SJSA1 (cell line): ENCODE measurements at regions not wholly inside any gene's neighbourhood (a gene's known extent, or its start where the extent isn't known, plus 50 kb on each side); places are given as distances from the start of the nearest gene placed in this dataset.
"Not testable (repeated sequence)": the region's sequence is repeated elsewhere in the genome, so short reads cannot be mapped to it uniquely, and the experiment has no call there.

Experiments used
- DNase-seq, 2 experiments: peaks; one replicate each; pipeline ENCODE4 v3.0.0-alpha.2; 2015 to 2020; ENCODE audit warnings: low spot score in 2 of 2, low read depth in 1 of 2
- H3K27ac ChIP-seq: fragments of 250-450 bp; sonication (Bioruptor Pico); 2 replicates; pipeline ENCODE4 v1.5.1; 2020; ENCODE audit warnings: mild to moderate bottlenecking, moderate library complexity
- H3K27me3 ChIP-seq: fragments of 250-450 bp; sonication (Bioruptor Pico); replicated peaks from 2 replicates; pipeline ENCODE4 v1.5.1; 2020; ENCODE audit warnings: mild to moderate bottlenecking, moderate library complexity
- H3K36me3 ChIP-seq: fragments of 250-450 bp; sonication (Bioruptor Pico); 2 replicates; pipeline ENCODE4 v1.5.1; 2020; ENCODE audit warnings: mild to moderate bottlenecking
- H3K4me1 ChIP-seq: fragments of 250-450 bp; sonication (Bioruptor Pico); replicated peaks from 2 replicates; pipeline ENCODE4 v1.6.1; 2021; ENCODE audit warnings: mild to moderate bottlenecking
- H3K4me3 ChIP-seq: fragments of 250-450 bp; sonication (Bioruptor Pico); 2 replicates; pipeline ENCODE4 v1.5.1; 2020; ENCODE audit warnings: mild to moderate bottlenecking
- H3K9me3 ChIP-seq: fragments of 250-450 bp; sonication (Bioruptor Pico); replicated peaks from 2 replicates; pipeline ENCODE4 v1.5.1; 2020; ENCODE audit warnings: mild to moderate bottlenecking

DNA sequence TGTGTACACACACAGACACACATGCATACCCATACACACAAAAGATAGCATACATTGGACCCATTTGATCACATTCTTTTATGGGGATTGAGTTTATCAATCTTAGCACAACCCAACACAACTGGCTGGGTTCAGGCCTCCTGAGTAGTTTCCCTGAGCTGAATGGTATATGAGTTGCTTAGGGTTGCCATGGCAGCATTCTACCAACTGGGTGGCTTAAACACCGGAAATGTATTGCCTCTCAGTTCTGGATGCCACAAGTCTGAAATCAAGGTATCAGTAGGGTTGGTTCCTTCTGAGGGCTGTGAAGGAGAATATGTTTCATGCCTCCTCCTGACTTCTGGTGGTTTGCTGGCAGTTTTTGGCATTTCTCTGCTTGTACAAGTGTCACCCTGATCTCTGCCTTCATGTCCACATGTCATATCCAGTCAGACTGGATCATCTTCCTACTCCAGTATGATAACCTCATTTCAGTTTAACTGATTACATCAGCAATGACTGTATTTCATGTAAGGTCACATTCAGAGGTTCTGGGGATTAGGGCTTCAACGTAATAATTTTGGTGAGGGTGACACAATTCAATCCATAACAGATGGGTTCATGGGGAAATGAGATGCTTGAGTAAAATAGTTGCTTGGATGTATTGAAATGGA is 212.7 kb downstream of the KCNE4 start:
- H3K36me3 ChIP-seq = no peaks in the 10 kb centered on the region
- no peak for DNase-seq
- peaks cover 27% of the 10 kb centered on the region for H3K4me1 ChIP-seq
- peaks cover 2% of the 10 kb centered on the region; the same call in 1 of the 2 replicates for H3K9me3 ChIP-seq
- no peaks in the 10 kb centered on the region for H3K27me3 ChIP-seq
- no peak overlapping the region for H3K4me3 ChIP-seq
- no peak overlapping the region for H3K27ac ChIP-seq

DNA sequence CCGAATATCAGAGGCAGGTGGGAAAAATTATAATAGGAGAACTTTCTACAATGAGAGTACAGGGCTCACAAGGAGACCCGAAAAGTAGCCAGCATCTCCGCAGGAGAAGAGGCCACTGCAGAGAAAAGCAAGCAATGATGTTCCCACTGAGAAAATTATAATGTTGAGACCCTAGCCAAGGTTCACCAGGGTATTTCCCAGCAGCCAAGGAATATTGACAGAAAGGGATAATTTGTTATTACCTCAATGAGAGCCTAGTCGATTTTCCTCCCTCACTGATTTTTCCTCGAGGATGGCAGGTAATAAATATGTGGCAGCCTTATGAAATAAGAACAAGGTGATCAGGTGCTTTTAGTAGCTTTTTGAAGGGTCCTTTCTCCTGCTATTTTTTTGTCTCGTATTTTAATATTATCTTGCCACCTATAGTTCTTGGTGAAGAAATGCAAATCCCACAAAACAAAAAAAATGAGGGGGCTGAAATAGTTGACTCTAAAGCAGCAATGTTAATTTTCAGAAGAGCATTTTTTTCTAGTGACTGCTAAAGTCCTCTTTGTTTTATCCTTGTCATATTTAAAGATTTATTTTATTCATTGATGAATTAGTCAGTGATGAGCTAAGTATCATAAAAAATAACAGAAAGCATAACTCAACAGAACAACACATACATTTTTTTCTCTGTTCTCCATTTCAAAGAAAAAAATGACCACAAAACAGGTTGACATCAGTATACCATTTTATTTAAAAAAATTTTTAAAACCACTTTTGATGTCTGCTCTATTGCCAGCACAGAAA is 215.4 kb downstream of the KCNE4 start:
- no peak for DNase-seq
- H3K27ac ChIP-seq = no peak overlapping the region
- no peaks in the 10 kb centered on the region for H3K36me3 ChIP-seq
- H3K27me3 ChIP-seq = no peaks in the 10 kb centered on the region
- H3K9me3 ChIP-seq = no peaks in the 10 kb centered on the region
- no peak overlapping the region for H3K4me3 ChIP-seq
- H3K4me1 ChIP-seq = peaks cover 16% of the 10 kb centered on the region

DNA sequence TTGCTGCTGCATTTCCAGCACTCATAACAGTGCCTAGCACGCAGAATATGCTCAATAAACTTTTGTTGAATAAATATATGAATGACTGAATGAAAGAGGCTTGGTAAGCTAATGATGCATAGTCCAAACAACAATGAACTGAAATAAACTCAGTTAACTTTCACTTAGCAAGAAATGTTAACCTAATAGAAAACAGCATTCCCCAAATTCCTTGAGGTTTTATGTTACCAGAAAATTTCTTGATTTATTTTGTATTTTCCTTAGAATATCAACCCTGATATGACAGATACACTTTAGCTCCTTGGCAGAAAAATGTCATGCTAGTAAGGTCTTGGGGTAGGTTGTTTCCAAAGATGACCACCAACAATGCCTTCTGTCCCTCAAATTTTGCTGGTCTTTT is 217.4 kb downstream of the KCNE4 start:
- DNase-seq = peak in 1 of 2 experiments; percentile 31
- Histone ChIP-seq H3K9me3 (no peaks in the 10 kb centered on the region), H3K4me1 (peaks cover 7% of the 10 kb centered on the region), H3K27me3 (no peaks in the 10 kb centered on the region), H3K36me3 (no peaks in the 10 kb centered on the region), H3K4me3 (no peak overlapping the region), H3K27ac (peak overlapping the region; percentile 45)

DNA sequence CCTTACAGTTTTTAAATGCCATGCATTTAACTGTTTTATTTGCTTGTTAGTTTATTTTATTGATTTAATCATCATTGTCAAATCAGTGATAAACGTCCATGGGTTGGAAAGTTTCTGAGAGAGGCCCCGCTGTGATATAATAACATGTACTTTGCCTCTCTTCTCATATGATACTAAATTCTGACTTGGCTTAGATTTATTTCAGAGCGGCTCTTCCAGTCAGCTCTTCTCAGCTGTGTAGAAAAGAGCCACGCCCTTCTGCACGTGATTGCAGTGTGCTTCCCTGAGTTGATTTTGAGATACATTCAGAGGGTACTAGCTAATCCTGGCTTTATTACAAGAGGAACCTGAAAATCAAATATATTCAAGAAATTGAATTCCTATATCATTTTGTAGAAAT is 218.6 kb downstream of the KCNE4 start:
- Histone ChIP-seq H3K27ac (no peak overlapping the region), H3K27me3 (no peaks in the 10 kb centered on the region), H3K9me3 (no peaks in the 10 kb centered on the region), H3K36me3 (no peaks in the 10 kb centered on the region), H3K4me1 (peaks cover 7% of the 10 kb centered on the region), H3K4me3 (no peak overlapping the region)
- no peak for DNase-seq

DNA sequence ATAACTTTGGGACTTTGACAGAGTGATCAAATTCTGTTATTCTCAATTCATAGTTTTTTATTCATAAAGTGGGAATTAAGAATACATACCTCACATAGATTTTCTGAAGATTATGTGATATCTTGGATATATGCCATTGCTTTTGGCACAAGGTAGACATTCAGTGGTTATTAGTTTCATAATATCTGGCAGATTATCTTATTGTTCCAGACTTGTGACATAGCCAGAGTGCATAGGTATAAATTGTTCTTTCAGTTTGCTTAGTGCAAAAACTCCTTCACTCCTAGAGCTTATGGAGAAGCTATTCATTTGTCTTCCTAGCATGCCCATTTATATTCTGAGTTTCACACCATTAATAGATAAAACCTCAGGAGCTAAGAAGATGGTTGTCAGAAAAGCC is 222.0 kb downstream of the KCNE4 start:
- Histone ChIP-seq H3K4me1 (peaks cover 7% of the 10 kb centered on the region), H3K9me3 (no peaks in the 10 kb centered on the region), H3K36me3 (no peaks in the 10 kb centered on the region), H3K27me3 (no peaks in the 10 kb centered on the region), H3K27ac (no peak overlapping the region), H3K4me3 (no peak overlapping the region)
- no peak for DNase-seq

DNA sequence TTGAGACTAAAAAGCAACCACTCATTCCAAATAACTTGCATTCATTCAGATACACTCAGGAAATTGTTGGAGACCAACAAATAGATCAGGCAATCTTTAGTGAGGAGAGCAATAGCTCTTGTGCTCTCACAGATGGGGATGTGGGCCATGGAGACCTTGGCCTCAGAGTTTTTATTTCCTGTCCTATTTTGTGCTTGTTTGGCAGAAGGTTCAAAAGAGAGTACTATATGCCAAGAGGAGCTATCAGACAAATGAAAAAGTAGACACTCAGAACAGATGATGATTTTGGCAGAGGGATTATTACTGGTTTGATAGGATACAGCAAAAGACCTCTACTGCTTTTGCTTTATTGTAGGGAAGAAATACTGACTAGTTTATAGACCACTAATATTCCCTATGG is 230.2 kb downstream of the KCNE4 start:
- Histone ChIP-seq H3K4me3 (no peak overlapping the region), H3K27ac (no peak overlapping the region), H3K36me3 (no peaks in the 10 kb centered on the region), H3K9me3 (no peaks in the 10 kb centered on the region), H3K4me1 (no peaks in the 10 kb centered on the region), H3K27me3 (no peaks in the 10 kb centered on the region)
- DNase-seq = no peak

DNA sequence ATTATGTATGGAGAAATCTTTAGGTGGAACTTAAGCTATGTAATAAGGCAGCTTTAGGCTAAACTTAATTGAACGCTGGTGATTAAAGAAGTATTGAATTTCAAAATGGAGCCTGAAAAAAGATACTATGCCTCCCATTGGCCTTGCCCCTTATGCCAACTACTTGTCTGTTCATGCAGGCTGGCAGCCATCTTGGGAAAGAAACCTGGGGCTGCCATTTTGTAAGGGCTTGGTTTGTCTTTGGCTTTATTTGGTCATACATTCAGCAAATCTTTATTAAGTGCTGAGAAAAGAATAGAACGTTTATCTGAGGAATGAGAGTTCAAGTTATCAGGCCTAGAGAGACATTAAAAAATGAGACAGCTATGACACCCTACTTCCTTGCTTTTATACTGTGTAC is 231.3 kb downstream of the KCNE4 start:
- DNase-seq = no peak
- no peaks in the 10 kb centered on the region for H3K4me1 ChIP-seq
- H3K36me3 ChIP-seq = no peaks in the 10 kb centered on the region
- H3K27me3 ChIP-seq = no peaks in the 10 kb centered on the region
- H3K4me3 ChIP-seq = no peak overlapping the region
- H3K9me3 ChIP-seq = no peaks in the 10 kb centered on the region
- no peak overlapping the region for H3K27ac ChIP-seq

DNA sequence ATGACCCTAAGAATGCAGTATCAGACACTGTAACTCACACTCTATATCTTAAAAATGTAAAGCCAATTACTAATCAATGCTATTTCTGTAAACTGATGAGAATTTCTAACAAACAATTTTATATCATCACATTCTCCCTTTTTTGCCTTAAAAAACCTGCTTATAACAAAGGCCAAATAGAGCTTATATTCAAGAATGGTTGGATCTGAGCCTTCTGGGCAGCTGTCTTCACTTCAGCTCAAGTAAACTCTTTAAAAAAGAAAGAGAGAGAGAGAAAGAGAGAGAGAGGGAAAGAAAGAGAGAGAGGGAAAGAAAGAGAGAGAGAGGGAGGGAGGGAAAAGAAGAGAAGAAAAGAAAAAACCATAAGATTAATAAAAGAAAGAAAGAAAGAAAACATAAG is 231.8 kb downstream of the KCNE4 start:
- Histone ChIP-seq H3K27ac (no peak overlapping the region), H3K27me3 (no peaks in the 10 kb centered on the region), H3K4me3 (no peak overlapping the region), H3K4me1 (no peaks in the 10 kb centered on the region), H3K9me3 (no peaks in the 10 kb centered on the region), H3K36me3 (no peaks in the 10 kb centered on the region)
- DNase-seq = no peak

DNA sequence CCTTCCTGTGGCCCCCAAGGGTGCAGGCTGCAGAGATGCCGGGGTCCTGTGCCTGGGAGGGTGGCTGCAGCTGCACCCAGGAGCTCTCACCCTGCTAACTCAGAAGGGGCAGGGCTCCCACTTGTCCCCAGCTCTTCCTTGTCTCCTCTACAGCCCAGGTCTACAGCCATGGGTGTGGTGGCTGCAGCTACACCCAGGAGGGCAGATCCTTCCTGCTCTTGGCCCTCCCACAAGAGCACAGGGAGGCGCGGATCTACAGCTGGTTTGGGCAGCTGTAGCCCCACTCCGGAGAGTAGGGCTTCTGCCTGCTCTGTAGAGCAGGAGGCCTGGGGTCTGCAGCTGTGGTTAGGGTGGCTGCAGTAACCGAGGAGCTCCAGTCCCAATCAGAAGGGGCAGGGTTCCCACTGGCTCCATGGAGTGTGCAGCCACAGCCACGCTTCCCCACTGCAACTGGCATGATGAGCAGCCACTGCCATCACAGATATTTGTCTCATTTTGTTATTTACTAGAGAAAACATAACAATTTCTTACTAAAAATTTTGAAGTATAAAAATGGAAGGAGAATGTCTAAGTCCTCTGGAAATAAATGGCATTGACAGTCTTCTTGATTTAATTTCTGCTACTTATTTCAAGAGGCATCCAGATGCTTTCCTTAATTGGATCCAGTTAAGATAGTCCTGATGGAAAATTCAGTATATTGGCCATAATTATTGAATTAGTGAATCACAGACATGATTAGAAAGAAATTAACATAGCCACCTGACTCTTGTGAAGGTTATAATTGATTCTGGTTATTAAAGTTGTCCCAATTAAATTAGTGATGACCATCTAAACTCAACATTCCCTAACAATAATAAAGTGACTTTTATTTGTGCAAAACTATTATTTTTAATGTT is 233.6 kb downstream of the KCNE4 start:
- DNase-seq = no peak
- Histone ChIP-seq H3K4me3 (no peak overlapping the region), H3K27ac (no peak overlapping the region), H3K27me3 (no peaks in the 10 kb centered on the region), H3K4me1 (no peaks in the 10 kb centered on the region), H3K36me3 (no peaks in the 10 kb centered on the region), H3K9me3 (no peaks in the 10 kb centered on the region)

DNA sequence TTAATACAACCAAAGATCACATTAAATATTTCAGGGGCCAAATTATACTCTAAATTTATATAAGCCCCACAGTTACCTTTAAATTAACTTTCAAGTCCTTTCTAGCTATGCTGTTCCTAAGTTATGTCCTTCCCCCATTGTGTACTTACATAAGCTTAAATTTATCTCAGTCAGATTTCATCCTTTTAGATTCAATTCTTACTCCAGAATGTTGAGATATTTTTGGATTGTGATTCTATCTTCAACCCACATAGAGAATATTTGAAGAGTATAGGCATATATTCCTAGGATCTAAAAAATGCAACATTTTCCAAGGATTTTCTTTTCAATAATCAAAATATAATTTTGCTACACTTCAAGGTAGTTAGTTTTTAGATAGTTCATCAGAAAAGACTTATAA is 242.8 kb downstream of the KCNE4 start:
- Histone ChIP-seq H3K27ac (no peak overlapping the region), H3K4me3 (no peak overlapping the region), H3K27me3 (no peaks in the 10 kb centered on the region), H3K36me3 (no peaks in the 10 kb centered on the region), H3K9me3 (no peaks in the 10 kb centered on the region; the same call in 1 of the 2 replicates), H3K4me1 (no peaks in the 10 kb centered on the region)
- DNase-seq = no peak

DNA sequence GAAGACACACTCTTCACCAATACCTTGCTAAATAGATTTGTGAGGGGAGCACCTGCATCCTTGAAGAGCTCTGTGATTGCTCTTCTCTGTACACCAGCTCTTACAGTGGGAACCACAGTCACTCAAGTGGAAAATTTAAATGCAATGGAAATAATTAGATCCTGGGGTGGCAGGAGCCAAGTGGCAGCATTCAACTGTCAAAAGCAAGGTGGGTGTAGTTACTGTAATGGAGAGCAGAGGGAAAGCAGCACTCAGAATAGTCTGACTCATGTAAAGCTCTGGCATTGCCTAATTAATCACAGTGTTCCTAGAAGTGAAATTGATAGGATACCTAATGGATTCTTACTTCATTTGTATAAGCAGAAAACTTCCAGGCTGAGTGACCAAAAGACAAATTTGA is 245.8 kb downstream of the KCNE4 start:
- Histone ChIP-seq H3K9me3 (no peaks in the 10 kb centered on the region; the same call in 1 of the 2 replicates), H3K36me3 (no peaks in the 10 kb centered on the region), H3K4me3 (no peak overlapping the region), H3K4me1 (no peaks in the 10 kb centered on the region), H3K27ac (no peak overlapping the region), H3K27me3 (no peaks in the 10 kb centered on the region)
- no peak for DNase-seq

DNA sequence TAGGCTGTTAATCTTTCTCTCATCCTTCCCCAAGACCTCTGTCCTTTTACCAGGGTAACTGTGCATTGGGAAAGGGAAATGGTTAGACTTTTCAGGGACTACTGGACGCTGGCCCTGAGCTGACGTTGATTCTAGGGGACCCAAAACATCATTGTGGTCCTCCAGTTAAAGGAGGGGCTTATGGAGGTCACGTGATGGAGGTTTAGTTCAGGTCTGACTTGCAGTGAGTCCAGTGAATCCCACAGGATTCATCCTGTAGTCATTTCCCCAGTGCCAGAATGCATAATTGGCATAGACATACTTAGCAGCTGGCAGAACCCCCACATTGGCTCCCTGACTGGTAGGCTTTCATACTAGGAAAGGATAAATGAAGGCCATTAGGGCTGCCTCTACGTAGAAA is 246.3 kb downstream of the KCNE4 start:
- not testable (repeated sequence) for H3K36me3 ChIP-seq

DNA sequence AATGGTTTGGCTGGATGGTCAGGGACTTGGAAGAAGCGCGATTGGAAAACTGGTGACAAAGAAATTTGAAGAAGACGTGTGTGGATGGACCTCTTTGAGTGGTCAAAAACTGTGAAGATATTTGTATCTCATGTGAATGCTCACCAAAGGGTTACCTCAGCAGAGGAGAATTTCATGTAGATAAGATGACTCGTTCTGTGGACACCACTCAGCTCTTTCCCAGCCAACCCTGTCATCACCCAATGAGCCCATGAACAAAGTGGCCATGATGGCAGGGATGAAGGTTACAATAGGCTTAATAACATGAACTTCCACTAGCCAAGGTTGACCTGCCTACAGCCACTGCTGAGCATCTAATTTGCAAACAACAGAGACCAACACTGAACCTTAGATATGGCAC is 248.3 kb downstream of the KCNE4 start:
- no peak overlapping the region for H3K27ac ChIP-seq
- no peaks in the 10 kb centered on the region; the same call in 1 of the 2 replicates for H3K9me3 ChIP-seq
- DNase-seq = no peak
- no peaks in the 10 kb centered on the region for H3K4me1 ChIP-seq
- H3K27me3 ChIP-seq = no peaks in the 10 kb centered on the region
- H3K36me3 ChIP-seq = no peaks in the 10 kb centered on the region
- H3K4me3 ChIP-seq = no peak overlapping the region

More for the DNA sequence above, 246.3 kb downstream of the KCNE4 start:
- not testable (repeated sequence) for H3K27ac ChIP-seq, H3K4me1 ChIP-seq, H3K9me3 ChIP-seq, DNase-seq, H3K27me3 ChIP-seq, H3K4me3 ChIP-seq

DNA sequence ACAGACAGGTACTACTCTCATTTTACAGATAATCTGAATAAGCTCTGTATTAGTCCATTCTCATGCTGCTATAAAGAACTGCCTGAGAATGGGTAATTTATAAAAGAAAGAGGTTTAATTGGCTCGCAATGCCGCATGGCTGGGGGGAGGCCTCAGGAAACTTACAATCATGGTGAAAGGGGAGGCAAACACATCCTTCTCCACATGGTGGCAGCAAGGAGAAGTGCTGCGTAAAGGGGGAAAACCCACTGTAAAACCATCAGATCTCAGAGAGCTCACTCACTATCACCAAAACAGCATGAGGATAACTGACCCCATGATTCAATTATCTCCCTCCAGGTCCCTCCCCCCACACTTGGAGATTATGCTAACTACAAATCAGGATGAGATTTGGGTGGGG is 254.4 kb downstream of the KCNE4 start:
- no peak overlapping the region for H3K27ac ChIP-seq
- H3K4me1 ChIP-seq = no peaks in the 10 kb centered on the region
- no peak overlapping the region for H3K4me3 ChIP-seq
- no peaks in the 10 kb centered on the region for H3K36me3 ChIP-seq
- no peaks in the 10 kb centered on the region for H3K27me3 ChIP-seq
- peak in 1 of 2 experiments; percentile 22 for DNase-seq
- no peaks in the 10 kb centered on the region for H3K9me3 ChIP-seq
